ENCODE measurements at regions not wholly inside any gene's neighbourhood (a gene's known extent, or its start where the extent isn't known, plus 50 kb on each side); places are given as distances from the start of the nearest gene placed in this dataset.

GRCh38 chrX:64642482-64642881 is 247.2 kb upstream of the MTMR8 start:
- H3K4me1 ChIP-seq (ENCODE audit: low read length) = no peaks in the 10 kb centered on the region
- no peaks in the 10 kb centered on the region for H4K20me1 ChIP-seq (ENCODE audit: insufficient read depth, low read length)
- no peak overlapping the region for H2AFZ ChIP-seq (ENCODE audit: low read length)
- no peaks in the 10 kb centered on the region for H3K36me3 ChIP-seq (replicated peaks; ENCODE audit: insufficient read depth, low read length)
- H3K4me3 ChIP-seq (ENCODE audit: low read length) = no peak overlapping the region
- no peak overlapping the region for H3K4me2 ChIP-seq (ENCODE audit: low read depth, low read length)
- no peak overlapping the region for H3K9ac ChIP-seq (ENCODE audit: low read length)
- no peaks in the 10 kb centered on the region for H3K79me2 ChIP-seq (ENCODE audit: low read length)
- H3F3A ChIP-seq (ENCODE audit: insufficient read depth, low read length) = no peaks in the 10 kb centered on the region
- H3K27ac ChIP-seq (ENCODE audit: low read length) = no peak overlapping the region
- no peaks in the 10 kb centered on the region for H3K9me2 ChIP-seq (replicated peaks; ENCODE audit: insufficient read depth, low read length)
- peak; percentile 46 for TF ChIP-seq CTCF (IDR thresholded peaks at IDR 0.05; ENCODE audit: low read length)
- no peak for TF ChIP-seq EZH2 (optimal IDR thresholded peaks at IDR 0.05; ENCODE audit: low read depth, low read length)
- no peak for TF ChIP-seq EZH2phosphoT487 (IDR thresholded peaks at IDR 0.05; ENCODE audit: low read length)
- peak; percentile 38 for DNase-seq
- H3K9me3 ChIP-seq (replicated peaks; ENCODE audit: insufficient read depth, low read length) = no peaks in the 10 kb centered on the region
- no peaks in the 10 kb centered on the region for H3K27me3 ChIP-seq (replicated peaks; ENCODE audit: insufficient read depth, low read length)

All from MM.1S (cell line).